ENCODE measurements at regions not wholly inside any gene's neighbourhood (a gene's known extent, or its start where the extent isn't known, plus 50 kb on each side); places are given as distances from the start of the nearest gene placed in this dataset.

DNA sequence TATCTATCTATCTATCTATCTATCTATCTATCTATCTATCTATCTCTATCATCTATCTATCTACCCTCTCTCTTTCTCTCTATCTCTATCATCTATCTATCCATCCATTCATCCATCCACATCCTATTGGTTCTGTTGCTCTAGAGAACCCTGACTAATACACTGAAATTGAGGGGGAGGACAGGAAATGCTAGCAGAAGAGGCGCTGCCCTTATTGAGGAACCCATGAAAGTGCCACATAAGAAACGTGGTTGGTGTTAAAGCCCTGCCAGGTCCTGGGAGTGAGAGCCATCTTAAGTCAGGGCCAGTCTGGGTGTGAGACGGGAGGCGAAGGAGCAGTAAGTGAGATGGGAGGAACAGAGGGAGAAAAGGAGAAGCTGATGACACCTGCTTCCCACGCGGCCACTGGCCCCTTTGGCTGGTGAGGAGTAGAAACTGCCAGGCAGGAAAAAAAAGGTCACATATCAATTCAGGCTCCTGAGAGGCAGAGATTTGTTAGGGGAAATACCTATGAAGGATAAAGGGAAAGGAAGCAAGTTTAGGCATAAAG lies 87.9 kb upstream of the PLET1 start:
- TF ChIP-seq CTCF (IDR thresholded peaks at IDR 0.05) = no peak
- no peak for TF ChIP-seq POLR2A (IDR thresholded peaks at IDR 0.05)
- TF ChIP-seq POLR2AphosphoS5 (IDR thresholded peaks at IDR 0.05) = no peak
